RWPE2 (cell line): ENCODE measurements at regions not wholly inside any gene's neighbourhood (a gene's known extent, or its start where the extent isn't known, plus 50 kb on each side); places are given as distances from the start of the nearest gene placed in this dataset.

Source experiments
- ATAC-seq: fragments of 200-7000 bp; cut with Tn5 transposase; 3 replicates; pipeline ENCODE4 v1.9.1; 2021; ENCODE audit warnings: low read depth
- DNase-seq: peaks from one replicate; pipeline ENCODE4 v3.0.0-alpha.2; 2020; ENCODE audit warnings: low spot score
- H3K27ac ChIP-seq: fragments of 450-650 bp; 2 replicates; pipeline ENCODE4 v1.5.1; 2017; ENCODE audit warnings: mild to moderate bottlenecking; ENCODE audit not compliant: poor library complexity, severe bottlenecking
- H3K27me3 ChIP-seq: fragments of 250-450 bp; sonication (Bioruptor Pico); 2 replicates; pipeline ENCODE4 v1.5.1; 2021; ENCODE audit warnings: mild to moderate bottlenecking, moderate library complexity; ENCODE audit not compliant: insufficient read depth, poor library complexity, severe bottlenecking
- H3K36me3 ChIP-seq: fragments of 250-450 bp; sonication (Bioruptor Pico); 2 replicates; pipeline ENCODE4 v1.5.1; 2020; ENCODE audit warnings: low read depth, mild to moderate bottlenecking, moderate library complexity
- H3K4me1 ChIP-seq: fragments of 250-450 bp; sonication (Bioruptor Pico); 2 replicates; pipeline ENCODE4 v1.5.1; 2021; ENCODE audit warnings: mild to moderate bottlenecking, moderate library complexity; ENCODE audit not compliant: insufficient read depth, poor library complexity, severe bottlenecking
- H3K4me3 ChIP-seq: fragments of 250-450 bp; sonication (Bioruptor Pico); 2 replicates; pipeline ENCODE4 v1.5.1; 2021; ENCODE audit warnings: mild to moderate bottlenecking, moderate library complexity; ENCODE audit not compliant: severe bottlenecking
- H3K9me3 ChIP-seq: fragments of 250-450 bp; sonication (Bioruptor Pico); 2 replicates; pipeline ENCODE4 v1.5.1; 2021; ENCODE audit warnings: mild to moderate bottlenecking, moderate library complexity; ENCODE audit not compliant: severe bottlenecking
- CTCF ChIP-seq: fragments of 450-650 bp; IDR thresholded peaks from one replicate; pipeline ENCODE4 v1.5.1; 2017; ENCODE audit warnings: mild to moderate bottlenecking, moderate library complexity; ENCODE audit not compliant: poor library complexity, severe bottlenecking

- no peak for ATAC-seq
- Histone ChIP-seq H3K4me3 (no peak overlapping the region), H3K27ac (no peak overlapping the region), H3K9me3 (no peaks in the 10 kb centered on the region), H3K4me1 (no peaks in the 10 kb centered on the region), H3K27me3 (peaks cover 3% of the 10 kb centered on the region), H3K36me3 (no peaks in the 10 kb centered on the region)
- no peak for TF ChIP-seq CTCF
- DNase-seq: no peak
Observed at GRCh38 chr14:40694023-40694422, 912.7 kb upstream of the LRFN5 start.

GRCh38 chr14:40691066-40691465, 915.6 kb upstream of the LRFN5 start:
- Histone ChIP-seq H3K9me3 (no peaks in the 10 kb centered on the region), H3K4me1 (no peaks in the 10 kb centered on the region), H3K27ac (no peak overlapping the region), H3K4me3 (no peak overlapping the region), H3K36me3 (no peaks in the 10 kb centered on the region), H3K27me3 (no peaks in the 10 kb centered on the region)
- DNase-seq (no peak), ATAC-seq (no peak)
- TF ChIP-seq CTCF: no peak

GRCh38 chr14:40685764-40686163, 920.9 kb upstream of the LRFN5 start:
- ATAC-seq: no peak
- H3K4me3 ChIP-seq: no peak overlapping the region
- H3K27me3 ChIP-seq: no peaks in the 10 kb centered on the region
- no peaks in the 10 kb centered on the region for H3K9me3 ChIP-seq
- H3K27ac ChIP-seq: no peak overlapping the region
- no peaks in the 10 kb centered on the region for H3K4me1 ChIP-seq
- no peaks in the 10 kb centered on the region for H3K36me3 ChIP-seq
- TF ChIP-seq CTCF: no peak
- DNase-seq: no peak

- Histone ChIP-seq H3K4me1 (no peaks in the 10 kb centered on the region), H3K36me3 (no peaks in the 10 kb centered on the region), H3K4me3 (no peak overlapping the region), H3K27ac (no peak overlapping the region), H3K27me3 (peaks cover 5% of the 10 kb centered on the region), H3K9me3 (no peaks in the 10 kb centered on the region)
- no peak for TF ChIP-seq CTCF
- no peak for ATAC-seq
- DNase-seq: no peak
Observed at GRCh38 chr14:40684328-40684727, 922.3 kb upstream of the LRFN5 start.

GRCh38 chr14:40682131-40682913, 924.4 kb upstream of the LRFN5 start:
- ATAC-seq: no peak
- TF ChIP-seq CTCF: no peak
- H3K36me3 ChIP-seq: no peaks in the 10 kb centered on the region
- no peak for DNase-seq
- no peak overlapping the region for H3K4me3 ChIP-seq
- H3K27ac ChIP-seq: no peak overlapping the region
- H3K9me3 ChIP-seq: no peaks in the 10 kb centered on the region
- H3K27me3 ChIP-seq: peaks cover 5% of the 10 kb centered on the region
- no peaks in the 10 kb centered on the region for H3K4me1 ChIP-seq
